T-cell (primary cell): ENCODE measurements at regions not wholly inside any gene's neighbourhood (a gene's known extent, or its start where the extent isn't known, plus 50 kb on each side); places are given as distances from the start of the nearest gene placed in this dataset.
"Not testable (repeated sequence)": the region's sequence is repeated elsewhere in the genome, so short reads cannot be mapped to it uniquely, and the experiment has no call there.

Source experiments
- ATAC-seq, 4 experiments: fragments of 200-7000 bp in 3 of 4; fragments of 150-1000 bp in 1 of 4; cut with Tn5 transposase; replicated peaks in 1 of 4; 1 replicate in 3 of 4; 2 replicates in 1 of 4; pipeline ENCODE4 v1.10.0; 2021; ENCODE audit warnings: moderate library complexity in 3 of 4, mild to moderate bottlenecking in 2 of 4, moderate number of reproducible peaks in 1 of 4
- CTCF ChIA-PET, 2 donors: fragments of 300-600 bp; sonication (Branson Sonifier 250); formaldehyde crosslinking; loops; one replicate each; lab custom pipeline; 2022; ENCODE audit warnings: antibody characterized with exemption in 2 of 2; lab: Charles Lee
- POLR2A ChIA-PET, 2 donors: fragments of 300-600 bp; sonication (Branson Sonifier 250); formaldehyde crosslinking; loops; one replicate each; lab custom pipeline; 2022; ENCODE audit warnings: antibody characterized with exemption in 2 of 2; lab: Charles Lee
- DNase-seq, 35 experiments: peaks; one replicate each; pipeline versions ENCODE4 v3.0.0 to v3.0.0-alpha.2; 2013 to 2023
- H3K27ac ChIP-seq: one replicate; pipeline ENCODE4 v1.5.1; 2013; ENCODE audit warnings: low read length
- H3K27me3 ChIP-seq, 2 experiments: replicated peaks in 1 of 2; 1 replicate in 1 of 2; 2 replicates in 1 of 2; pipeline versions ENCODE4 v1.6.1 to v1.7.0; 2013; ENCODE audit warnings: low read length in 1 of 2, mixed read lengths in 1 of 2; ENCODE audit not compliant: control insufficient read depth in 2 of 2, insufficient read depth in 2 of 2; ENCODE audit errors: extremely low read depth in 1 of 2
- H3K36me3 ChIP-seq, 2 donors: 1 replicate in 1 of 2; 2 replicates in 1 of 2; pipeline versions ENCODE4 v1.6.1 to v1.7.0; 2013; ENCODE audit warnings: low read length in 1 of 2; ENCODE audit not compliant: control insufficient read depth in 2 of 2, insufficient read depth in 1 of 2; ENCODE audit errors: extremely low read depth in 1 of 2
- H3K4me1 ChIP-seq, 2 experiments: 1 replicate in 1 of 2; 2 replicates in 1 of 2; pipeline versions ENCODE4 v1.6.1 to v1.7.0; 2013; ENCODE audit warnings: low read length in 2 of 2, mixed read lengths in 1 of 2; ENCODE audit not compliant: insufficient read depth in 2 of 2, control insufficient read depth in 1 of 2; ENCODE audit errors: extremely low read depth in 1 of 2
- H3K4me3 ChIP-seq, 2 donors: 1 replicate in 1 of 2; 2 replicates in 1 of 2; pipeline versions ENCODE4 v1.5.1 to v1.7.0; 2013; ENCODE audit warnings: mild to moderate bottlenecking in 2 of 2, low read length in 1 of 2, moderate library complexity in 1 of 2; ENCODE audit not compliant: control insufficient read depth in 1 of 2; ENCODE audit errors: extremely low read depth in 1 of 2
- H3K9me3 ChIP-seq: 2 replicates; pipeline ENCODE4 v1.7.0; 2013
- H3K27ac Mint-ChIP-seq, 2 donors: one replicate each; pipeline ENCODE4 v1.8.0; 2020 to 2021; ENCODE audit warnings: mild to moderate bottlenecking in 2 of 2, mixed read lengths in 2 of 2
- H3K27me3 Mint-ChIP-seq, 2 donors: one replicate each; pipeline ENCODE4 v1.8.0; 2021 to 2022; ENCODE audit warnings: mixed read lengths in 2 of 2
- H3K36me3 Mint-ChIP-seq: one replicate; pipeline ENCODE4 v1.8.0; 2021; ENCODE audit warnings: mixed read lengths
- H3K4me1 Mint-ChIP-seq, 3 donors: one replicate each; pipeline ENCODE4 v1.8.0; 2020 to 2022; ENCODE audit warnings: mixed read lengths in 3 of 3, mild to moderate bottlenecking in 1 of 3
- H3K4me3 Mint-ChIP-seq, 3 donors: one replicate each; pipeline ENCODE4 v1.8.0; 2020 to 2022; ENCODE audit warnings: mild to moderate bottlenecking in 3 of 3, mixed read lengths in 3 of 3, moderate library complexity in 3 of 3
- H3K9me3 Mint-ChIP-seq, 3 donors: one replicate each; pipeline ENCODE4 v1.8.0; 2020 to 2022; ENCODE audit warnings: mixed read lengths in 3 of 3
- WGBS: methylation state at CpG from one replicate; pipeline ENCODE4 v1.1.5; 2013; ENCODE audit warnings: missing lambda C conversion rate; ENCODE audit not compliant: insufficient coverage; 5-methylcytosine and 5-hydroxymethylcytosine counted together

DNA sequence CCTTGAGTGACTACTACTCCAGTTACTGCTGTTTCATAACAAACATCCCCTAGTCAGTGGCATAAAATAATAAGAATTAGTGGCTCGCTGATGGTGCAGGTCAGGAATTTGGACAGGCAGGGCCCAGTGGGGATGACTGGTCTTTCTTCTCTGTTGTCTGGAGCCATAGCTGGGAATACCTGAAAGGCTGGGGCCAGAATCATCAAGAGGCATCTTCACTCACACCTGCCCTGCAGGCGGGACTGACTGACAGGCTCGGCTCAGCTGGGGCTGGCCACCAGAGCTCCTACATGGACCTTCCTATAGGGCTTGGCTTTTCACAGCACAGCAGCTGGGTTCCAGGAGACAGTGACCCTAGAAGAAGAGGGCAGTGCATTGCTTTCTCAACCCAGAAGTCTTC lies 148.8 kb upstream of the ATP10A start:
- Mint-ChIP-seq H3K9me3 (no peaks in the 10 kb centered on the region), H3K4me1 (no peaks in the 10 kb centered on the region), H3K27ac (no peak overlapping the region), H3K36me3 (no peaks in the 10 kb centered on the region), H3K27me3 (peaks cover 12 to 22% of the 10 kb centered on the region in 2 donors), H3K4me3 (no peak overlapping the region)
- Histone ChIP-seq H3K27ac (no peak overlapping the region), H3K4me3 (no peak overlapping the region), H3K27me3 (peaks cover 0 to 20% of the 10 kb centered on the region in 2 experiments), H3K4me1 (no peaks in the 10 kb centered on the region), H3K9me3 (no peaks in the 10 kb centered on the region), H3K36me3 (no peaks in the 10 kb centered on the region)
- ChIA-PET CTCF (no interaction called here), POLR2A (no interaction called here)
- WGBS = 74% methylated on average over 3 of the region's 3 CpGs
- DNase-seq (no peak), ATAC-seq (no peak)

DNA sequence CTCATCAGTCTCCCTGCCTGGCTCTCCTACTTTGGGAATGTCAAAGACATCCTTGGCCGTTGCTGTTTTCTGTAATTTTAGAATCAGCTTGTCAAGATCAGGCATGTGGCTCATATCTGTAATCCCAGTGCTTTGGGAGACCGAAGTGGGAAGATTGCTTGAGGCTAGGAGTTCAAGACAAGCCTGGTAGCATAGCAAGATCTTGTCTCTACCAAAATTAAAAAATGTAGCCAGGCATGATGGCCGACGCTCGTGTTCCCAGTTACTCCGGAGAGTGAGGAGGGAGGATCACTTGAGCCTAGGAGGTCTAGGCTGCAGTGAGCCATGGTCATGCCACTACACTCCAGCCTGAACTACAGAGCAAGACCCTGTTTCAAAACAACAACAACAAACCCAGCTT lies 144.0 kb upstream of the ATP10A start:
- POLR2A ChIA-PET = no interaction called here
- WGBS = 78% methylated on average over 1 of the region's 6 CpGs
- Histone ChIP-seq H3K4me1 (no peaks in the 10 kb centered on the region), H3K27ac (no peak overlapping the region), H3K9me3 (no peaks in the 10 kb centered on the region), H3K4me3 (no peak overlapping the region), H3K36me3 (no peaks in the 10 kb centered on the region), H3K27me3 (peaks cover 0 to 2% of the 10 kb centered on the region in 2 experiments)
- no peak for DNase-seq
- Mint-ChIP-seq H3K9me3 (no peaks in the 10 kb centered on the region), H3K27me3 (peaks cover 6 to 9% of the 10 kb centered on the region in 2 donors), H3K4me1 (no peaks in the 10 kb centered on the region), H3K4me3 (no peak overlapping the region), H3K36me3 (no peaks in the 10 kb centered on the region), H3K27ac (no peak overlapping the region)
- CTCF ChIA-PET = no interaction called here
- ATAC-seq = no peak

DNA sequence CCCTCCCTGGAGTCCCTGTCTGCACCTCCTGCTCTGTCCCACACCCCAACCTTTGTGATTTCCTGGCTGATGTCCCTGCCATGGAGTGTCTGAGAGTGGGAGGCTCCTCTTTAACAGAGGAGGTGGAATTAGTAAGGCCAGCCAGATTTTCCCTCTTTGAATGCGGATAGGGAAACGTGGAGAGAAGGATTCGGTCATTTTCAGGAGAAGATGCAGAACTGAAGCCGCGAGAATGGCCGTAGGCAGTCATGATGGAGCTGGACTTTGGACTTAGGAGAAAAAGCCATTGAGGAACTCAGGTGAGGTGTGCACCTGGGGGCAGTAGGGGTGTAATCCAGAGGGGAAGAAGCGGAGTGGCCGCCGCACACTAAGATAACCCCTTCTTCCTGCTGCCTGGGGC lies 138.1 kb upstream of the ATP10A start:
- no peak overlapping the region for H3K27ac Mint-ChIP-seq
- POLR2A ChIA-PET = no interaction called here
- Histone ChIP-seq H3K36me3 (no peaks in the 10 kb centered on the region), H3K9me3 (no peaks in the 10 kb centered on the region), H3K4me1 (no peaks in the 10 kb centered on the region), H3K4me3 (no peak overlapping the region), H3K27ac (no peak overlapping the region), H3K27me3 (peaks cover 0 to 8% of the 10 kb centered on the region in 2 experiments)
- H3K27me3 Mint-ChIP-seq = peaks cover 9 to 10% of the 10 kb centered on the region in 2 donors
- ATAC-seq (no peak), DNase-seq (no peak)
- H3K4me3 Mint-ChIP-seq = no peak overlapping the region
- H3K9me3 Mint-ChIP-seq = peaks cover 3% of the 10 kb centered on the region in 3 donors
- 97% methylated on average over 6 of the region's 9 CpGs for WGBS
- CTCF ChIA-PET = no interaction called here
- H3K36me3 Mint-ChIP-seq = no peaks in the 10 kb centered on the region
- H3K4me1 Mint-ChIP-seq = no peaks in the 10 kb centered on the region

DNA sequence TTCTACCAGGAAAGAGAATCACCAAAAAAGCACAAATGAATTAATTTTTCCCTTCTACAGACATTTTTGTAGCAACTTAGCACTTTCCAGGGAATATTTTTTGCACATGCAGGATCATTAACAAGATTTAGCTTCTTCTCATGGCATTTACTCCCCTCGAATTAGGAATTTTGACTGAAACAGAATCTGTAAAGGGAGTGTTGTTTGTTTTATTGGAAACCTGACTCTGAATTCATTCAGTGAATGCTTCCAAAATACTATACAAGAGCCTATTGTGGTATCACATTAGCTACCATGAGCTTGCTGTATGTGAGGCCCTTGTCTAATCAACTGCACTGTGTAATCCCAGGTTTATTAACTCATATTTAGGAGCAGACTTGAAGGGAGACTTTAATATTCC lies 130.4 kb upstream of the ATP10A start:
- peaks cover 0 to 3% (median 3%) of the 10 kb centered on the region in 3 donors for H3K9me3 Mint-ChIP-seq
- H3K36me3 ChIP-seq = no peaks in the 10 kb centered on the region
- H3K36me3 Mint-ChIP-seq = no peaks in the 10 kb centered on the region
- H3K4me3 ChIP-seq = no peak overlapping the region
- CTCF ChIA-PET = no interaction called here
- WGBS = no CpG with 5 or more reads among the region's 1 CpG
- H3K27ac ChIP-seq = no peak overlapping the region
- no peaks in the 10 kb centered on the region for H3K4me1 ChIP-seq
- H3K9me3 ChIP-seq = no peaks in the 10 kb centered on the region
- no peak overlapping the region for H3K4me3 Mint-ChIP-seq
- ATAC-seq (no peak), DNase-seq (no peak)
- POLR2A ChIA-PET = no interaction called here
- H3K27ac Mint-ChIP-seq = no peak overlapping the region
- H3K27me3 Mint-ChIP-seq = peaks cover 0 to 15% of the 10 kb centered on the region in 2 donors
- no peaks in the 10 kb centered on the region for H3K4me1 Mint-ChIP-seq
- peaks cover 0 to 4% of the 10 kb centered on the region in 2 experiments for H3K27me3 ChIP-seq

DNA sequence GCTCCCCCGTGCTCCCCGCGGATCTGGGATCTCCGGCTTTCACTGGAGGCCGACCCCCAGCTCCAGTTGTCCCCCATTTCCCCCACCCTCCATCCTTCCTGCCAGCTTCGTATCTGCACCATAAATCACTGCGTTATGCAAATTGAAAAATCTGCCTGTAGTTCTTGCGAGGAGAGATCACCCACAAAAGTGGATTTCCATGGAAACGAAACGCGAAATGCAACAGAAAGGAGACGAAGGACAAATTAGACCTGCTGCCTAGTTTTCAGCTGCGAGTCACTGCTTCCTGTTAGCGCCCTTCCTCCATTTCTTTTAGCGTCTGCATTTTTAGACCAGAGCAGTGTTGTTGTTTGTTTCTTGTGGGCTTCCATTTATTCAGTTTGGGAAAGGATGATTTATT lies 127.1 kb upstream of the ATP10A start:
- CTCF ChIA-PET = no interaction called here
- Mint-ChIP-seq H3K27ac (no peak overlapping the region), H3K4me3 (no peak overlapping the region), H3K4me1 (no peaks in the 10 kb centered on the region), H3K36me3 (no peaks in the 10 kb centered on the region), H3K27me3 (peaks cover 0 to 11% of the 10 kb centered on the region in 2 donors), H3K9me3 (no peaks in the 10 kb centered on the region)
- no peaks in the 10 kb centered on the region for H3K36me3 ChIP-seq
- DNase-seq (no peak), ATAC-seq (no peak)
- no peaks in the 10 kb centered on the region for H3K4me1 ChIP-seq
- no peak overlapping the region for H3K27ac ChIP-seq
- POLR2A ChIA-PET = no interaction called here
- 82% methylated on average over 12 of the region's 15 CpGs for WGBS
- H3K9me3 ChIP-seq = no peaks in the 10 kb centered on the region
- H3K27me3 ChIP-seq = peaks cover 0 to 4% of the 10 kb centered on the region in 2 experiments
- no peak overlapping the region for H3K4me3 ChIP-seq

DNA sequence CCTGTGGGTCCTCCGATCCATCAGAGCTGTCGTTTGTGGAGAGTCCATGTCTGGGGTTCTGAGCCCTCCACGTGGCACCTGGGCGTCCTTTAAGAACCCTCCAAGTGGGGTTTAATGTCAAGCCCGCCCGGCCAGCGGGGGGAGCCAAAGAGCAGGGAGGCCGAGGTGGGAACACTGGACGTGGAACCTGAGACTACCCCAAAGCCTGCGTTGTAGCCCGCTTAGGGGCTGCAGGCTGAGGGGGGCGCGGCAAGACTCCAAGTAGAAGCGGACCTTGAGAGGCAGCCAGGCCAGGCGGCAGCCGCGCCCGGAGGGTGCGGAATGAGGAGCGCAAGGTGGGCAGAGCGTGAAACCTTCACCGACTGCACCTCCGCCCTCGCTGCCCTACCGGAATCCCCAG lies 126.2 kb upstream of the ATP10A start:
- H3K4me3 ChIP-seq = no peak overlapping the region
- H3K4me1 ChIP-seq = no peaks in the 10 kb centered on the region
- Mint-ChIP-seq H3K27ac (no peak overlapping the region), H3K36me3 (no peaks in the 10 kb centered on the region), H3K4me3 (no peak overlapping the region), H3K4me1 (no peaks in the 10 kb centered on the region), H3K27me3 (peaks cover 0 to 11% of the 10 kb centered on the region in 2 donors), H3K9me3 (no peaks in the 10 kb centered on the region)
- H3K9me3 ChIP-seq = no peaks in the 10 kb centered on the region
- H3K27me3 ChIP-seq = peaks cover 0 to 4% of the 10 kb centered on the region in 2 experiments
- no peak overlapping the region for H3K27ac ChIP-seq
- CTCF ChIA-PET = no interaction called here
- DNase-seq = no peak
- no peak for ATAC-seq
- H3K36me3 ChIP-seq = no peaks in the 10 kb centered on the region
- POLR2A ChIA-PET = no interaction called here
- WGBS = 90% methylated on average over 25 of the region's 25 CpGs

DNA sequence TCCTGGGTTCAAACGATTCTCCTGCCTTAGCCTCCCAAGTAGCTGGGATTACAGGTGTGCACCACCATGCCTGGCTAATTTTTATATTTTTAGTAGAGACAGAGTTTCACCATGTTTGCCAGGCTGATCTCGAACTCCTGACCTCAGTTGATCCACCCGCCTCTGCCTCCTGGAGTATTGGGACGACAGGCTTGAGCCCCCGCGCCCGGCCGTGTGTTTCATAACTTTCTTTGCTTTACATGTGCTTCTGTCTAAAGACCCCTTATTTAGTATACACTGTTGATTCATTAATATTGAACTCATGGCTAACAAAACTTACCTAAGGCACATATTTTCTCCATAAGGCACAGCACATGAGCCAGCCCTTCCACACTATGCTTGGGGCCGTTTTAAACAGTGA lies 125.6 kb upstream of the ATP10A start:
- H3K36me3 Mint-ChIP-seq, H3K4me1 Mint-ChIP-seq, CTCF ChIA-PET, H3K9me3 Mint-ChIP-seq, H3K27ac ChIP-seq, DNase-seq, H3K4me1 ChIP-seq, H3K27ac Mint-ChIP-seq, H3K4me3 Mint-ChIP-seq, H3K27me3 Mint-ChIP-seq, POLR2A ChIA-PET, H3K36me3 ChIP-seq, H3K9me3 ChIP-seq, ATAC-seq, H3K27me3 ChIP-seq, H3K4me3 ChIP-seq: not testable (repeated sequence)
- 60% methylated on average over 1 of the region's 9 CpGs for WGBS
